HUES48 (cell line): ENCODE measurements at regions not wholly inside any gene's neighbourhood (a gene's known extent, or its start where the extent isn't known, plus 50 kb on each side); places are given as distances from the start of the nearest gene placed in this dataset.
A peak's percentile ranks its signal among the peaks of the same experiment; 100 is the strongest.

ENCODE experiments used
- H3K27ac ChIP-seq: one replicate; pipeline ENCODE4 v1.7.0; 2013; ENCODE audit warnings: low read depth, low read length, inconsistent platforms
- H3K27me3 ChIP-seq: 2 replicates; pipeline ENCODE4 v1.6.1; 2013; ENCODE audit warnings: mild to moderate bottlenecking, low read length; ENCODE audit not compliant: control insufficient read depth, insufficient read depth
- H3K36me3 ChIP-seq: 2 replicates; pipeline ENCODE4 v1.6.1; 2013; ENCODE audit warnings: low read length; ENCODE audit not compliant: control insufficient read depth, insufficient read depth
- H3K4me1 ChIP-seq: 2 replicates; pipeline ENCODE4 v1.6.1; 2013; ENCODE audit warnings: mild to moderate bottlenecking, low read length; ENCODE audit not compliant: control insufficient read depth, insufficient read depth
- H3K4me3 ChIP-seq: 2 replicates; pipeline ENCODE4 v1.5.1; 2013; ENCODE audit warnings: mild to moderate bottlenecking, low read depth, low read length
- H3K9ac ChIP-seq: 2 replicates; pipeline ENCODE4 v1.6.1; 2013; ENCODE audit warnings: mild to moderate bottlenecking, low read depth, low read length, moderate library complexity
- H3K9me3 ChIP-seq: 2 replicates; pipeline ENCODE4 v1.6.1; 2013; ENCODE audit warnings: low read length; ENCODE audit not compliant: control insufficient read depth, insufficient read depth

GRCh38 chr4:14902342-14902741, 99.9 kb upstream of the CPEB2 start:
- H3K4me3 ChIP-seq, result no peak overlapping the region
- no peaks in the 10 kb centered on the region for H3K36me3 ChIP-seq
- H3K9me3 ChIP-seq, result no peaks in the 10 kb centered on the region
- no peaks in the 10 kb centered on the region for H3K27me3 ChIP-seq
- 0 out of 2 replicates have a peak, but pooled peaks cover 7% of the 10 kb centered on the region for H3K4me1 ChIP-seq
- no peak overlapping the region for H3K27ac ChIP-seq
- no peak overlapping the region for H3K9ac ChIP-seq

GRCh38 chr4:14903321-14903720, 99.0 kb upstream of the CPEB2 start:
- H3K4me3 ChIP-seq, result no peak overlapping the region
- H3K36me3 ChIP-seq, result no peaks in the 10 kb centered on the region
- no peak overlapping the region for H3K9ac ChIP-seq
- no peak overlapping the region for H3K27ac ChIP-seq
- no peaks in the 10 kb centered on the region for H3K27me3 ChIP-seq
- H3K4me1 ChIP-seq, result 0 out of 2 replicates have a peak, but pooled peaks cover 7% of the 10 kb centered on the region
- H3K9me3 ChIP-seq, result no peaks in the 10 kb centered on the region

DNA sequence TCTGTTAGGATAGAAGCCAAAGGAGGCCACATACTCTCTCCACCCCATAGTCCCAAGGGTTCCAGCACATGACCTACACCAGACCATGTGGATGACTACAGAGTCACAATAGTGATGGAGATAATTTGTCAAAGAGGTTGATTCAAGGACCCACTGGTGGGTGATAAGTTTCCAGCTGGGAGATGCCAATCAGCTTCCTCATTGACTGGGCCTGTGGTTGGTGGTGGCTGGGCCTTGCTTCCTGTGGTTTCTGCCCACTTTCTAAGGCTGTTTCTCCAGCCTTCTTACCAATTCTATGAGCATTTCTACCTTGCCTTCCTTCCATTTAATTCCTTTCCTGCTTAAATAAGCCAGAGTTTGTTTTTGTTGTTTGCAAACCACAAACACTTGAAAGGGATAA, 95.5 kb upstream of the CPEB2 start:
- Histone ChIP-seq H3K27me3 (no peaks in the 10 kb centered on the region), H3K27ac (no peak overlapping the region), H3K4me3 (no peak overlapping the region), H3K36me3 (no peaks in the 10 kb centered on the region), H3K9ac (no peak overlapping the region), H3K9me3 (no peaks in the 10 kb centered on the region), H3K4me1 (0 out of 2 replicates have a peak, but pooled peaks cover 7% of the 10 kb centered on the region)

DNA sequence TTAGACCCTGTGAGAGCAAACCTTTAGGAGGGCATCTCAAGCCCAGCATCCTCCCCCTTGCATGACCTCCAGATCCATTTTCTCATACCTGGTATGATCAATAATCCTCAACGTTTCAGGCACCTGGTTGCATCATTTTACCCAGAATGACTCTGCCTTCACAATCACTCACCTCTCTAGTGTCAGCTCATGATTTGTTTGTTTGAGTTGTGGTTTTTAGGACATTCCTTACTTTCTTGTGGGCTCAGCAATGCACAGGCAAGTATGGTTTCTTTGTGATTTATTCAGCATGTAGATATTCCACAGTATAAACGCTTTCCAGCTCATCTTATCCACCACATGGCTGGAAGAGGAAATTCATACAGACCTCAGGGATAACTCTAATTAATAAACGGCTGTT, 93.6 kb upstream of the CPEB2 start:
- H3K9me3 ChIP-seq, result no peaks in the 10 kb centered on the region
- no peak overlapping the region for H3K4me3 ChIP-seq
- no peak overlapping the region for H3K27ac ChIP-seq
- H3K27me3 ChIP-seq, result no peaks in the 10 kb centered on the region
- H3K4me1 ChIP-seq, result 0 out of 2 replicates have a peak, but pooled peaks cover 3% of the 10 kb centered on the region
- H3K36me3 ChIP-seq, result no peaks in the 10 kb centered on the region
- H3K9ac ChIP-seq, result no peak overlapping the region

- H3K36me3 ChIP-seq, result no peaks in the 10 kb centered on the region
- H3K27me3 ChIP-seq, result no peaks in the 10 kb centered on the region
- no peak overlapping the region for H3K27ac ChIP-seq
- H3K9me3 ChIP-seq, result no peaks in the 10 kb centered on the region
- no peaks in the 10 kb centered on the region for H3K4me1 ChIP-seq
- no peak overlapping the region for H3K4me3 ChIP-seq
- no peak overlapping the region for H3K9ac ChIP-seq
Measured at GRCh38 chr4:14910411-14910810, 91.9 kb upstream of the CPEB2 start.

DNA sequence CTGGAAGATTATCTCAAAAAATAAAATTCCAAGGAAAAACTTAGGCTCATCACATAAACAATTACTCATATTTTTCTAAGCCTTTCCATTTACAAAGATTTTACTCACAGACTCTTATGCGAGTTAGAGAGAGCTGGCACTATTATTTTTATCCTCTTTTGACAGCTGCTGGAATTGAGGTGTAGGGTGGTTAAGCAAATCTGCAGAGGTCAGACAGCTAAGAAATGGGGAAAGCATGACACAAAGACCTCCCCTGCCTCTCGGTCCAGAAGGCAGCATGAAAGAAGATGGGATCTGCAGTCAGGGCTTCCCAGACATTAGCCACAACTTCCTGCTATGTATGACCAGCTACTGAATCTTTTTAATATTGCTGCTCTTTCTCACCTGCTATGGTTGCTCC, 89.9 kb upstream of the CPEB2 start:
- H3K27me3 ChIP-seq, result no peaks in the 10 kb centered on the region

GRCh38 chr4:14915018-14915417, 87.3 kb upstream of the CPEB2 start:
- H3K27me3 ChIP-seq, result no peaks in the 10 kb centered on the region
- H3K9me3 ChIP-seq, result no peaks in the 10 kb centered on the region
- H3K9ac ChIP-seq, result no peak overlapping the region
- no peak overlapping the region for H3K27ac ChIP-seq
- H3K36me3 ChIP-seq, result no peaks in the 10 kb centered on the region
- H3K4me3 ChIP-seq, result no peak overlapping the region
- no peaks in the 10 kb centered on the region for H3K4me1 ChIP-seq

More for the DNA sequence above, 89.9 kb upstream of the CPEB2 start:
- Histone ChIP-seq H3K27ac (no peak overlapping the region), H3K36me3 (no peaks in the 10 kb centered on the region), H3K4me1 (no peaks in the 10 kb centered on the region), H3K9ac (no peak overlapping the region), H3K9me3 (no peaks in the 10 kb centered on the region), H3K4me3 (no peak overlapping the region)

- Histone ChIP-seq H3K4me1 (no peaks in the 10 kb centered on the region), H3K27ac (peak overlapping the region; percentile 24), H3K9ac (no peak overlapping the region), H3K4me3 (no peak overlapping the region), H3K9me3 (no peaks in the 10 kb centered on the region), H3K36me3 (no peaks in the 10 kb centered on the region), H3K27me3 (no peaks in the 10 kb centered on the region)
Measured at GRCh38 chr4:14916554-14917297, 85.6 kb upstream of the CPEB2 start.

- peak overlapping the region; percentile 15 for H3K27ac ChIP-seq
Measured at GRCh38 chr4:14917298-14917633, 85.0 kb upstream of the CPEB2 start.

DNA sequence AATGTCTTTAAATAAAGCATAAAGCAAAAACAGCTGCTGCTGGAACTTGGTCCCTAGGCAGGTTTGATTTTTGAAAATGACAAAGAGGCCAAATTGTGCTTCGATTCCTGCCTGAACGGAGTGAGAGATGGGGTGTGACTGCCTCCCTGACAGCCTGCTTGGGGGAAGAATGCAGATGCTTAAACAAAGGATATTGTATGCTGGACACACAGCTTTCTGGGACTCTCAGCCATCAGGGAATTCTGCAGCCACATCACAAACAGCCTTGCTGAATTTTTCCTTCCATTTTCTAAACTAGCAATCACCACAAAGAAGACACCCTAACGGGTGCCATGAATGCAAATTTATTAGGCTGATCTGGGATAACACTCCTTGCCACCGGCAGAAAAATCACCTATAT, 83.9 kb upstream of the CPEB2 start:
- Histone ChIP-seq H3K4me3 (no peak overlapping the region), H3K4me1 (no peaks in the 10 kb centered on the region), H3K27ac (no peak overlapping the region), H3K9ac (no peak overlapping the region), H3K9me3 (no peaks in the 10 kb centered on the region), H3K27me3 (no peaks in the 10 kb centered on the region), H3K36me3 (no peaks in the 10 kb centered on the region)

More at GRCh38 chr4:14917298-14917633, 85.0 kb upstream of the CPEB2 start:
- Histone ChIP-seq H3K9me3 (no peaks in the 10 kb centered on the region), H3K36me3 (no peaks in the 10 kb centered on the region), H3K9ac (no peak overlapping the region), H3K4me1 (no peaks in the 10 kb centered on the region), H3K27me3 (no peaks in the 10 kb centered on the region), H3K4me3 (no peak overlapping the region)

DNA sequence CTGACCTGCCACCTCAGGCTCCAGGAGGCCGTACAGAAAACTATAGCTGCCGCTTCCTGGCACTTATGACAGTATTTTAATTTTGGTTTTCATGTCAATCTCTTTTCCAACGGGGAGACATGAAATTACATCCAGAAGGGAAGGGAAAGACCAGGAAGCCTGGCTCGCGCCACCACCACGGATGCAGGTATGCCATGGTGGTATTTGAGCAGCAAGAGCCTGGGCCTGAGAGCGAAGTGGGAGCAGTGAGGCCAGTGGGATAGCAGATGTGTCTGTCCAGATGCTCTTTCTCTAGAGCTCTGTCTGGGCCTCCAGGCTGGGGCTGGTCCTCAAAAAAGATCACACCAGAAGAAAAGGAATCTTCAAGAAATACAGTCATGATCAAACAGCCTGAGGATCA, 82.5 kb upstream of the CPEB2 start:
- Histone ChIP-seq H3K27ac (no peak overlapping the region), H3K4me1 (no peaks in the 10 kb centered on the region)

More for the DNA sequence above, 82.5 kb upstream of the CPEB2 start:
- no peak overlapping the region for H3K9ac ChIP-seq
- no peaks in the 10 kb centered on the region for H3K36me3 ChIP-seq
- no peaks in the 10 kb centered on the region for H3K27me3 ChIP-seq
- H3K4me3 ChIP-seq, result no peak overlapping the region
- H3K9me3 ChIP-seq, result no peaks in the 10 kb centered on the region
